Natural killer cell (primary cell): ENCODE measurements at regions not wholly inside any gene's neighbourhood (a gene's known extent, or its start where the extent isn't known, plus 50 kb on each side); places are given as distances from the start of the nearest gene placed in this dataset.

Experiments
- ATAC-seq, 3 donors: fragments of 150-1000 bp in 2 of 3; fragments of 200-7000 bp in 1 of 3; cut with Tn5 transposase; 1 replicate in 1 of 3; 2 replicates in 2 of 3; pipeline ENCODE4 v1.10.0; 2021; ENCODE audit warnings: mild to moderate bottlenecking in 2 of 3, moderate library complexity in 2 of 3
- DNase-seq, 2 donors: peaks; one replicate each; pipeline versions ENCODE4 v3.0.0 to v3.0.0-alpha.2; 2013 to 2021; ENCODE audit warnings: mixed read lengths in 1 of 2
- H3K27ac ChIP-seq: one replicate; pipeline ENCODE4 v1.5.1; 2013; ENCODE audit warnings: mild to moderate bottlenecking, low read length
- H3K27me3 ChIP-seq: one replicate; pipeline ENCODE4 v1.6.1; 2013; ENCODE audit warnings: low read length; ENCODE audit not compliant: control insufficient read depth, insufficient read depth
- H3K36me3 ChIP-seq: one replicate; pipeline ENCODE4 v1.6.1; 2013; ENCODE audit warnings: low read length; ENCODE audit not compliant: control insufficient read depth, insufficient read depth
- H3K4me1 ChIP-seq: one replicate; pipeline ENCODE4 v1.6.1; 2013; ENCODE audit warnings: low read length; ENCODE audit not compliant: control insufficient read depth, insufficient read depth
- H3K4me3 ChIP-seq: one replicate; pipeline ENCODE4 v1.5.1; 2013; ENCODE audit warnings: low read length
- H3K9me3 ChIP-seq: one replicate; pipeline ENCODE4 v1.6.1; 2013; ENCODE audit warnings: low read length; ENCODE audit not compliant: control insufficient read depth, insufficient read depth
- H3K27ac Mint-ChIP-seq, 2 donors: one replicate each; pipeline ENCODE4 v1.8.0; 2022; ENCODE audit warnings: mild to moderate bottlenecking in 2 of 2, mixed read lengths in 2 of 2, moderate library complexity in 1 of 2
- H3K27me3 Mint-ChIP-seq, 2 donors: one replicate each; pipeline ENCODE4 v1.8.0; 2022; ENCODE audit warnings: low read depth in 2 of 2, mixed read lengths in 2 of 2
- H3K36me3 Mint-ChIP-seq: one replicate; pipeline ENCODE4 v1.8.0; 2022; ENCODE audit warnings: mixed read lengths
- H3K4me1 Mint-ChIP-seq, 2 donors: one replicate each; pipeline ENCODE4 v1.8.0; 2022; ENCODE audit warnings: mixed read lengths in 2 of 2
- H3K4me3 Mint-ChIP-seq: one replicate; pipeline ENCODE4 v1.8.0; 2022; ENCODE audit warnings: mild to moderate bottlenecking, moderate library complexity, mixed read lengths
- H3K9me3 Mint-ChIP-seq, 2 donors: one replicate each; pipeline ENCODE4 v1.8.0; 2022; ENCODE audit warnings: mixed read lengths in 2 of 2
- WGBS: methylation state at CpG from one replicate; pipeline ENCODE4 v1.1.7; 2013; ENCODE audit warnings: missing lambda C conversion rate; ENCODE audit not compliant: insufficient coverage; 5-methylcytosine and 5-hydroxymethylcytosine counted together
- intact Hi-C: fragments of 100-400 bp; cut with micrococcal nuclease; formaldehyde crosslinking; loops from one replicate; pipeline ENCODE4 v1.14.2; 2022
- TF ChIP-seq, protein P1 (sequence below): fragments of 200-600 bp; IDR thresholded peaks from one replicate; pipeline ENCODE4 v1.8.0; 2022; ENCODE audit warnings: antibody characterized with exemption

DNA sequence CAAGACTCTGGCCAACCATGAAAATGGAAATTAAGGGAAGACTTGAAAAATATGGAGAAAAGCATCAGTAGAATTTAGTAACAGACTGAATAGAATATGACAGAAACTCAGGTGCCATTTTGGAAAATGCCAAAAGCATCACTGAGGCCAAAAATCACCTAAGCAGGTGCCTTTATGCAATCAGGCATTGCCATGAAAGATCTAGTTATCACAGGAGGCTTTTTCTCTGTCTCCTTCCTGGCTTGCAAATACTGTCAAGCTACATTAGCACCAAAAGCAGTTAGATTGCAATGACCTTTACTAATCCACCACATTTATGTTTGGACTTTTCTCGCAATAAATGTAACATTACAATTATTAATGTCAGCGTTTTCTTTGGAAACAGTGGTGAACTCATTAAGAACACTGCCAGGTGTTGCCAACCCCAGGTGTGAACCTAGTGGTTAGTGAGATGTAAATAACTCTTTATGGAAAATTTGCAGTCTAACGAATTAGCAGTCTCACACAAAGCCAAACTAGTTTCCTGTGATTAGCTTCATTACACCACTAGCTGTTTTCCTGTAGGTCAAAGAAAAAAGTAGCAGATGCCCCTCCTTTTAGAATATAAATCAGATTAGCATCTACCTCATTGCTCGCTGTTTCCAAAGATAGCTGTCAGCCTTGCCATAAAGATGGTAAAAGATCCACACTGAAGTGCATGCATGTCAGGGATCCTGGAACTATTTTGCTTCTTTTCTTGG, 1568.4 kb upstream of the TENM3 start:
- H3K27me3 ChIP-seq, result no peaks in the 10 kb centered on the region
- no peaks in the 10 kb centered on the region for H3K27me3 Mint-ChIP-seq
- H3K36me3 ChIP-seq, result no peaks in the 10 kb centered on the region
- no peak overlapping the region for H3K4me3 ChIP-seq
- no peaks in the 10 kb centered on the region for H3K4me1 ChIP-seq
- TF ChIP-seq, protein P1, sequence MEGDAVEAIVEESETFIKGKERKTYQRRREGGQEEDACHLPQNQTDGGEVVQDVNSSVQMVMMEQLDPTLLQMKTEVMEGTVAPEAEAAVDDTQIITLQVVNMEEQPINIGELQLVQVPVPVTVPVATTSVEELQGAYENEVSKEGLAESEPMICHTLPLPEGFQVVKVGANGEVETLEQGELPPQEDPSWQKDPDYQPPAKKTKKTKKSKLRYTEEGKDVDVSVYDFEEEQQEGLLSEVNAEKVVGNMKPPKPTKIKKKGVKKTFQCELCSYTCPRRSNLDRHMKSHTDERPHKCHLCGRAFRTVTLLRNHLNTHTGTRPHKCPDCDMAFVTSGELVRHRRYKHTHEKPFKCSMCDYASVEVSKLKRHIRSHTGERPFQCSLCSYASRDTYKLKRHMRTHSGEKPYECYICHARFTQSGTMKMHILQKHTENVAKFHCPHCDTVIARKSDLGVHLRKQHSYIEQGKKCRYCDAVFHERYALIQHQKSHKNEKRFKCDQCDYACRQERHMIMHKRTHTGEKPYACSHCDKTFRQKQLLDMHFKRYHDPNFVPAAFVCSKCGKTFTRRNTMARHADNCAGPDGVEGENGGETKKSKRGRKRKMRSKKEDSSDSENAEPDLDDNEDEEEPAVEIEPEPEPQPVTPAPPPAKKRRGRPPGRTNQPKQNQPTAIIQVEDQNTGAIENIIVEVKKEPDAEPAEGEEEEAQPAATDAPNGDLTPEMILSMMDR, result no peak
- no peak overlapping the region for H3K27ac Mint-ChIP-seq
- H3K9me3 ChIP-seq, result no peaks in the 10 kb centered on the region
- H3K36me3 Mint-ChIP-seq, result no peaks in the 10 kb centered on the region
- no peaks in the 10 kb centered on the region for H3K4me1 Mint-ChIP-seq
- H3K27ac ChIP-seq, result no peak overlapping the region
- H3K4me3 Mint-ChIP-seq, result no peak overlapping the region
- H3K9me3 Mint-ChIP-seq, result peaks cover 7 to 12% of the 10 kb centered on the region in 2 donors
- intact Hi-C loops, result no loop called here
- WGBS, result 60% methylated on average over 3 of the region's 4 CpGs
- DNase-seq (no peak), ATAC-seq (no peak)

DNA sequence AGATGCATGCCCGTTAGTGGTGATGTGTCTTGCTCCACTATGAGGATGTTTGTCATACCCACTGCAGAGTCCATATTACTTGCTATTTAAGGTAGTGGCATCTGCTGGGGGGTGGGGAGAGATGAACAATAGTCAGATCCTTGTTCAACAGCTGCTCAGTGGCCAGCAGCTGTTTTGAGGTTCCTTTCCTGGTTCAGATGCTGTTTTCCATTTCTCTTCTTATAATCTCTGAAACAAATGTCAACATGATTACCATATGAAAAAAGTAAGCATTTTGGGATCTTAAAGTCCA, 1567.9 kb upstream of the TENM3 start:
- DNase-seq, result no peak
- Histone ChIP-seq H3K27ac (no peak overlapping the region), H3K27me3 (no peaks in the 10 kb centered on the region), H3K4me3 (no peak overlapping the region), H3K9me3 (no peaks in the 10 kb centered on the region), H3K4me1 (no peaks in the 10 kb centered on the region), H3K36me3 (no peaks in the 10 kb centered on the region)
- Mint-ChIP-seq H3K4me1 (no peaks in the 10 kb centered on the region), H3K9me3 (peaks cover 7 to 12% of the 10 kb centered on the region in 2 donors), H3K27ac (no peak overlapping the region), H3K27me3 (no peaks in the 10 kb centered on the region), H3K4me3 (no peak overlapping the region), H3K36me3 (no peaks in the 10 kb centered on the region)
- ATAC-seq, result no peak
- 73% methylated on average over 1 of the region's 1 CpG for WGBS
- intact Hi-C loops, result no loop called here
- TF ChIP-seq, protein P1, result no peak

DNA sequence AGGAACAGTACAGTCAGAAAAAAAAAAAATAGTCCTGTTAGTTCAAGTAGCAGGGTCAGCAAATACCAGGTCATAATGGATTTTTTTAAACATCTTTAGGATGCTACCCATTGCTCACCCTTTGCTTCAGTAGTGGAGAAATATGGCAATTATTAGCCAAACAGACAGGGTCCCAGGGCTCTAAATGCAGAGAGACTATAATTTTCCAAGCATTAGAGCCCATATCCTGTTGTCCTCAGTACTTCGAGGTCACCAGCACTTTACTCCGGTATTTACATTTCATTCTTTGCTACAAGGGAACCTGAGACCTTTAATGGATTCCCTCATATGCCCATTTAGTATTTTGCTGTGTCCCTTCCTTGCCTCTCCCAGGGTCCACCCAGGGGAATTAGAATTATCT, 1562.9 kb upstream of the TENM3 start:
- Histone ChIP-seq H3K4me3 (no peak overlapping the region), H3K27me3 (no peaks in the 10 kb centered on the region), H3K36me3 (no peaks in the 10 kb centered on the region), H3K9me3 (no peaks in the 10 kb centered on the region), H3K27ac (no peak overlapping the region), H3K4me1 (no peaks in the 10 kb centered on the region)
- Mint-ChIP-seq H3K27me3 (no peaks in the 10 kb centered on the region), H3K4me1 (no peaks in the 10 kb centered on the region), H3K36me3 (no peaks in the 10 kb centered on the region), H3K27ac (no peak overlapping the region), H3K4me3 (no peak overlapping the region), H3K9me3 (peaks cover 9 to 13% of the 10 kb centered on the region in 2 donors)
- TF ChIP-seq, protein P1, result no peak
- DNase-seq, result no peak
- 49% methylated on average over 2 of the region's 2 CpGs for WGBS
- ATAC-seq, result no peak
- intact Hi-C loops, result no loop called here

DNA sequence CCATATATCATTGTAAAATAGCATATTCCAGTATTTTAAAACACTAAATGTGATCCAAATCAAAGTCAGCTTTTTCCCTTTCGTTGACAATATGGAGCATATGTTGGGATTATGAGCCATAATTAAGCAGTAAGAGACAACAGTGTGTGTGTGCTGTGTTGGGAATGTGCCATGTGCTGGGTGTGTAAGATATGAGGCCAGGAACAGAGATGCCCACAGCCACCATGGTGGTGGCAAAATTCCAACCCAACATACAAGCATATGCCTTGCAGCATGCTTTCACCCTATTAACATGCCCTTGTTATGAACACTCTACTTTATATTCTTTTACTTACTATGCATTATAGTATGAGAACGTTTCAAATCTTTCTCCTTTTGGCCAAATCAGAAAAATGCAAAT, 1560.4 kb upstream of the TENM3 start:
- Mint-ChIP-seq H3K27me3 (no peaks in the 10 kb centered on the region), H3K27ac (no peak overlapping the region), H3K4me1 (no peaks in the 10 kb centered on the region), H3K36me3 (no peaks in the 10 kb centered on the region), H3K9me3 (peaks cover 9 to 14% of the 10 kb centered on the region in 2 donors), H3K4me3 (no peak overlapping the region)
- no peaks in the 10 kb centered on the region for H3K9me3 ChIP-seq
- H3K27me3 ChIP-seq, result no peaks in the 10 kb centered on the region
- H3K27ac ChIP-seq, result no peak overlapping the region
- 0% methylated on average over 1 of the region's 2 CpGs for WGBS
- DNase-seq, result no peak
- no peaks in the 10 kb centered on the region for H3K4me1 ChIP-seq
- TF ChIP-seq, protein P1, result no peak
- H3K4me3 ChIP-seq, result no peak overlapping the region
- no peak for ATAC-seq
- no peaks in the 10 kb centered on the region for H3K36me3 ChIP-seq
- intact Hi-C loops, result no loop called here
